HG03280 (cell line): ENCODE measurements at regions not wholly inside any gene's neighbourhood (a gene's known extent, or its start where the extent isn't known, plus 50 kb on each side); places are given as distances from the start of the nearest gene placed in this dataset.
"Not testable (repeated sequence)": the region's sequence is repeated elsewhere in the genome, so short reads cannot be mapped to it uniquely, and the experiment has no call there.

ENCODE experiments used
- ATAC-seq: cut with Tn5 transposase; IDR thresholded peaks from one replicate; pipeline ENCODE4 v1.9.1; 2021; ENCODE audit warnings: mild to moderate bottlenecking, moderate library complexity; ENCODE audit not compliant: unreplicated experiment

- ATAC-seq = no peak
Observed at GRCh38 chr15:81729340-81729739, 316.5 kb downstream of the MEX3B start.

GRCh38 chr15:81728726-81729125, 317.1 kb downstream of the MEX3B start:
- ATAC-seq = no peak

GRCh38 chr15:81725590-81725989, 320.2 kb downstream of the MEX3B start:
- ATAC-seq = no peak

DNA sequence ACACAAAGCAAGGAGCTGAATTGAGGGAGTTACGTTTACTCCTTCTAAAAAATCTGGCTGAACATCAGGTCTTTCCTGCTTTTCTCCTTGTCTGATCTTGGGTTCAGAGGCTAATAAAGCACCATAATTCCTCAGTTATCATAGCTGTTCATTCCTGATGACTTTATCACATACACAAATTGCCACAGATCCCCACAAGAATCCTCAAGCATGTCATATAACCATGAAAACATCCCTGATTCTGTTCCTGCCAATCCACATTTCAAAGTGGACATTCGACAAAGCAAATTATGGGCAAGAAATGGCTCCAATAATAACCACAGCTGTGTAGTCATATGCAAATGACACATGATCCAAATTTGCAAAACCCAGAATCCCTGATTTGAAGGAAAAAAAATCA, 321.3 kb downstream of the MEX3B start:
- ATAC-seq = no peak

GRCh38 chr15:81723701-81724100, 322.1 kb downstream of the MEX3B start:
- no peak for ATAC-seq

- no peak for ATAC-seq
Observed at GRCh38 chr15:81723113-81723651, 322.6 kb downstream of the MEX3B start.

GRCh38 chr15:81716468-81716867, 329.4 kb downstream of the MEX3B start:
- not testable (repeated sequence) for ATAC-seq

DNA sequence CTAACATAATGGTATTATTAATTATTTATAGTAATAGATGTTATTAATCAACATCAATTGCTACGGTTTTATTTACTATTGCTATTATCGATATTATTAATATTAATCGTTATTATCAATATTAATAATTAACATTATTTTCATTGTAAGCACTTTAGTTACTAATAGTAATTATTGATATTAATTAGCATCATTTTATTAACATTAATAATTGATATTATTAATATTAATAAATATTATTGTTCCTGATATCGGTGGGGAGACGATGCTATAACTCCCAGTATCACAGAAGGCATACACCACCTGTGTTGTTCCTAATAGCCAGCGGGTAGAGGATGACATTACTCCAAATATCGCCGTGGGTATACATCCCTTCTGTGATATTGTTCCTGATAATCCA, 335.5 kb downstream of the MEX3B start:
- ATAC-seq = no peak

DNA sequence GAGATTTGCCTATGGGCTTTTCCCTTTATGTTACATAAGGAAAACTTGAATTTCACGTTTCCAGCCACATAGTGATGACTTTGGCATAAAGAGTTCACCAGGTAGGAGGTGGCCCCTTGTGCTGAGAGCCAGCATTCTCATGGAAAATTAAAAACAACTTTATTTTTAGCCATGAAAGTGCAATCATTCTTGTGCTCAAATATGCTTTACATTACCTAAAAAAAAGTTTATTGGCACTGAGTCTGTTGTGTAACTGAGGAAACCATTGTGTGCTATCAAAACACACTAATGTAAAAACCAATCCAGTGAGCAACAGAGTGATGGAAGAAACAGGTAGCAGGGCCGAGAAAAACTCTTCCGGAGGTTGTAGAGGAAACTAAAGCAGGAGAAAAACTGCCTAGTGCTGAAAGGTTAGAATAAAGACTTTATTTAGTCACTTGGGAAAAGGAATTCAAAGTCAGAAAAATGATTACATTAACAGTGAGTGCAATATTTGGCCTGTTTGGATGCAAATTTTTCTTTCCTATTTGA, 332.9 kb upstream of the TMC3 start:
- ATAC-seq = not testable (repeated sequence)

DNA sequence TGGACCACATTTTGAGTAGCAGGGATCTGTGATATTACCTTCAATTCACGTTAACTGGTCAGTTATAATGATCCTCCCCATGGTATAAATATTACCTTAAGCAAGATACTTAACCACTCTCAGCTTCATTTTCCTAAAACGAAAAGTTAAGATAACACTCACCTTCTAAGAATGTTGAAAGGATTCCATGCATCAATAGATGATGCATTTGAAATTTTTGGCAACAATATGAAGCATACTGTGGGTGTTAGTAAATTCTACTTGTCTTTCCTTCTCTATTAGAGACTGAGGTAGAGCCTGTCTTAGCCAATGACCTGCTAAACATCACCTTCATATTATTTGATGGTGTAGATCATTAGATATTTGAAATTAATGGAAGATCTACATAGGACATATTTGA, 331.7 kb upstream of the TMC3 start:
- not testable (repeated sequence) for ATAC-seq

DNA sequence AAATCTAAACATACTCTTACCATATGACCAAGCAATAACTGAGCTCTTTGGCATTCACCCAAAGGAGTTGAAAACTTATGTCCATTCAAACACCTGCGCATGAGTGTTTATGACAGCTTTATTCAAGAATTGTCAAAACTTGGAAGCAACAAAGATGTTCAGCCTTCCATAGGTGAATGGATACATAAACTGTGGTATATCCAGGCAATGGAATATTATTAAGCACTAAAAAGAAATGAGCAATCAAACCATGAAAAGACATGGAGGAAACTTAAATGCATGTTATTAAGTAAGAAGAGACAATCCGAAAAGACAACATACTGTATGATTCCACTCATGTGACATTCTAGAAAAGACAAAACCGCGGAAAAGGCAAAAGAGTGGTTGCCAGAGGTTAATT, 312.0 kb upstream of the TMC3 start:
- ATAC-seq = no peak

DNA sequence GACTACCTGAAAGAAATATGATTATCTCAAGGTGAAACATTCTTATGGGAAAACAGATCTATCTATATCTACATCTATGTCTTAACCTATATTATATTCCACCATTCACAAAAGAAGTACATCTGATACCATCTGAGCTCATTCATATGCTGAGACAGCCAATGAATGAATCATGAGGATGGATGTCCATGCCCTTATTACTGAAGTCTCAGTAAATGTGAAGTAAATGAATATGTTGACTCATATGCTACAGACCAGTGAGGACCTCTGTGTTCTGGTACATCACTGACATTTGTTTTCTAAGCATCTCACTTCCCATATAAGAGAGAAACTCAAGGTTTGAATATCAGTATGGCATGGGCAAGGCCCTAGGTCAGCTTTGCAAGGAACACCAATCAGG, 311.2 kb upstream of the TMC3 start:
- ATAC-seq = no peak

GRCh38 chr15:81680829-81681228, 306.8 kb upstream of the TMC3 start:
- ATAC-seq = no peak

DNA sequence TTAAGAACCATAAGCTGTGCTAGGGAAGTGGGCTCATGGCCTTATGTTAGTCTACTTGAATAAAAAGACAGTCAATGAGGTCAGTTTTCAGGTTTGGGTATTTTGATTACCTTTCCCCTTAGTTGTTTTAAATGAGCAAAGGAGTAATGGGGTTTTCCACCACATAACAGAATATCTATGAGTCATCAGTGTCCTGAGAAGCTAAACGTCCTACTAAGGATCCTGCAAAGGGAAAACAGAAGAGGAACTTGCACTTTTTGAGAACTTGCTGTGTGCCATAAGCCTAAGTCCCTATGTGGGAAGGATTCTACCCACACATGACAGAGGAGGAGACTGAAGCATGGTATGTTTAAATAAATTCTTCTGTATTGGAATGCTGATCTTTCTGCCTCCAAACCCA, 292.8 kb upstream of the TMC3 start:
- ATAC-seq = no peak

DNA sequence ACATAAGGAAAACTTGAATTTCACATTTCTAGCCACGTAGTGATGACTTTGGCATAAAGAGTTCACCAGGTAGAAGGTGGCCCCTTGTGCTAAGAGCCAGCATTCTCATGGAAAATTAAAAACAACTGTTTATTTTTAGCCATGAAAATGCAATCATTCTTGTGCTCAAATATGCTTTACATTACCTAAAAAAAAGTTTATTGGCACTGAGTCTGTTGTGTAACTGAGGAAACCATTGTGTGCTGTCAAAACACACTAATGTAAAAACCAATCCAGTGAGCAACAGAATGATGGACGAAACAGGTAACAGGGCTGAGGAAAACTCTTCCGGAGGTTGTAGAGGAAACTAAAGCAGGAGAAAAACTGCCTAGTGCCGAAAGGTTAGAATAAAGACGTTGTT, 287.0 kb upstream of the TMC3 start:
- ATAC-seq = no peak

- ATAC-seq = no peak
Observed at GRCh38 chr15:81653259-81653658, 279.2 kb upstream of the TMC3 start.

DNA sequence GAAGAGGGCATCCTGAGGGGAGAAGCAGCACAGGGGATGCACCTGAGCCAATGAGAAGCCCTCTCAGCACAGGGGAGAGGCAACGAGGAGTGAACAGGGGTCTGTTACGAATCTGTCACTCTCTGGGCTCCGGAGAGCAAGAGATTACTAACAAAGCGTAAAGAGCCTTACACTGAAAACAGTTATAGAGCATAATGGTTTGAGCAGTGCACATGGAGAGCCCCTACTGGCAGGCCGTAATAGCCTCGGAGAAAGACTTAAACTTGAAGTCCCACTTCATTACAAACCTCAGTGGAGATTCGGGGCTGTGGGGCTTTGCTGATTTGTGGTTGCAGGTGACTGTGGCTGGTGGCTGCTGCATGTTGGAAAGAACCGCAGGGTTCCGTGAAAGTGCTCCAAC, 271.5 kb upstream of the TMC3 start:
- ATAC-seq = no peak

DNA sequence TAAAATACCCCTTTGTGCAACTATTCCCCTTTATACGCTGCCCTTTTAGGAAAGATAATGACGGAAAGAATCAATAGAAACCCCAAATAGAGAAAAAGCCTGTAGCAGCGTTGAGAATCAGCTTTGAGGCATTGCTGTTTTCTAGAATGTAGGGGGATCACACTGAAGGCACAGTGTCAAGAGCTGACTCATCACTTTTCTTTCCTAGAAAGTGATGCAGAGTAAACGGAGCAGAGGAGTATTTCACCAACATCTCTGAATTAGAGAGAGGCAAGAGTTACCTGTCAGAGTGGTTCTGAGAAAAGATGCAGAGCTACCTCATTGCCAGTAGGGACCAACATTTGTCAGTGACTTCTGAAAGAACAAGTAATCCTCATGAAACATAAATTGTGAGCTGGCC, 269.8 kb upstream of the TMC3 start:
- ATAC-seq = no peak

GRCh38 chr15:81642451-81642990, 268.5 kb upstream of the TMC3 start:
- ATAC-seq = no peak

DNA sequence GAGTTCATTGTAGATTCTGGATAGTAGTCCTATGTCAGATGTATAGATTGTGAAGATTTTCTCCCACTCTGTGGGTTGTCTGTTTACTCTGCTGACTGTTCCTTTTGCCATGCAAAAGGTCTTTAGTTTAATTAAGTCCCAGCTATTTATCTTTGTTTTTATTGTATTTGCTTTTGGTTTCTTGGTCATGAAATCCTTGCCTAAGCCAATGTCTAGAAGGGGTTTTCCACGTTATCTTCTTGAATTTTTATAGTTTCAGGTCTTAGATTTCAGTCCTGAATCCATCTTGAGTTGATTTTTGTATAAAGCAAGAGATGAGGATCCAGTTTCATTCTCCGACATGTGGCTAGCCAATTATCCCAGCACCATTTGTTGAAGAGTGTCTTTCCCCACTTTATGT, 262.1 kb upstream of the TMC3 start:
- not testable (repeated sequence) for ATAC-seq

- ATAC-seq = no peak
Observed at GRCh38 chr15:81633889-81634288, 259.9 kb upstream of the TMC3 start.

DNA sequence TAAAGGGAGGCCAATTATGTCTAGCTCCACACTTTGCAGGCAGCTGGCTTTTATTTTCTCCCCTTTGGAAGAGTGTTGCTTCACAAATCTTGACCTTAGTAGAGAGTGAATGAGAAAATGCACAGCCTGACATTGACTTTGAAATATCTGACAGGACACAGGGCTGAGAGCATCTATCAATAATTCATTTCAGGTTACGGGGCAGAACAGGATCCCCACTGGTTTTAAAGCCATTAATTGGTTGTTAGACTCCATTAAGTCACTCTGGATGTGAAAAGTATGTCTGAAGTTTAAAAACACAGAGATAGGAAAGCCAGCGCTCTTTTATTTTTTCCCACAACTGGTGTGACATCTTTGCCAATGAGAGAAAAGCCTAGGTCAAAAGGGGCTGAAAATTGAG, 251.9 kb upstream of the TMC3 start:
- no peak for ATAC-seq

GRCh38 chr15:81619002-81619401, 245.0 kb upstream of the TMC3 start:
- ATAC-seq = no peak
